HG02610 (cell line): ENCODE measurements at regions not wholly inside any gene's neighbourhood (a gene's known extent, or its start where the extent isn't known, plus 50 kb on each side); places are given as distances from the start of the nearest gene placed in this dataset.
"Not testable (repeated sequence)": the region's sequence is repeated elsewhere in the genome, so short reads cannot be mapped to it uniquely, and the experiment has no call there.

Source experiments
- ATAC-seq: cut with Tn5 transposase; IDR thresholded peaks from one replicate; pipeline ENCODE4 v1.9.1; 2021; ENCODE audit warnings: mild to moderate bottlenecking, moderate library complexity; ENCODE audit not compliant: unreplicated experiment

DNA sequence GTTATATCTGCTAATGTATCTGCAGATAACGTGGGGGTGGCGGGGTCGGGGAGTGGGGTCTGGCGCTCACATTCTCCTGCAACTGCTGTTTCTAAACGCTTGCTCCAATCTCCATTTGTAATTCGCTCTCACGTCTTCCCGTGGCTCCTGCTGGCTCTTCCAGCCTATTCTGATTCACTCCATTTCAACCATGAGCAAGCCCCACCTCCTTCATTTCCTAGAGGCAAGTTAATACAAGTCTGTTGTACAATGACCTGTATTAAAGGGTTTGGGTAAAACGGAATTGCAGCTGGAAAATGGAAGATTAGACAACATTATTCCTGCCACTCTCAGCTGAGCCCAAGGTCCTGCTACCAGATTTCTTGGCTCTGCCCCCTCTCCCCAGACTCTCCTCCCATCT is 132.3 kb downstream of the CSNK2A3 start:
- ATAC-seq: no peak

DNA sequence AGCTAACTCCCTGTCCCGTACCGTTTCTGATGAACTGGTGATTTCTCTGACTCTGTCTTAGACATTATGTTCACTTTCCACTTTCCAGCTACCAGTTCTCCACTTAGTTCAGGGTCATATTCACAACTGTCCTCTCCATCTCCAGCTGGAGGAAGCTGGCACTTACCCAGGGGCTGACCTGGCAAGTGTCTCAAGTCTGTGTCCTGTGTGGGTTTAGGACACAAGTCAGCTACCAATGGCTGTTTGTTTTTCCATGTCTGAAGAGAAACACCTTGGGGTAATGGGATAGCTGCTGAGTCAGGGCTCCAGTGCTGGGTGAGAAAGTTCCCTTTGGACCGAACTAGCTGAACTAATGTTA is 134.4 kb downstream of the CSNK2A3 start:
- ATAC-seq: no peak

DNA sequence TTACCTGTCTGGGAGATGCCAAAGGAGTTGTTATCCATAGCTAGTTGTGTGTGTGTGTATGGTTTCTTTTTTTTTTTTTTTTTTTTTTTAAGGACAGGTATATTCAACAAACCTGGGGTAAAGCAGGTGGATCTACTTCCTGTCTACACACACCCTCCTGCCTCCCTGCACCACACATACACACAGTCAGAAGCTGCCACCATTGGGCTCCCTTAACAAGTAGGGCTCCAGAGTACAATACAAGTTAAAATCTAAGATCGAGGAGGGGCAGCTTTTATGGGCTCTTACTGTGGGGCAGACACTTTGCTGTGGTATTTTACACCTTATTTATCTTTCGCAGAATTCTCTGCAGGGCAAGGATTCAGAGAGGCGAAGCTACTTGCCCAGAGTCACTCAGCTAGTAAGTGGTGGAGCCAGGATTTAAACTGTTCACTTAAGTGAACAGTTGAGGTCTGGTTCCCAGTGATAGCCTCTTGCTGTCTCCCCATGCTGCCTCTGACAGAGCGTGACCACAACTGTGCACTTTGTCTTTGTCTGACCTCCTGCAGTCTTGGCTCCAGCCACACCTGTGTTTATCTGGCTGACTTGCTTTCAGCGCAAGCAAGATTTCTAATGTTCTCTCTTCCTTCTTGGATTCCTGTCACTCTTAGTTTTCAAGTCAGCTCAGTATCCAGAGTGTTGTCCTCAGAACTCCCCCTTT is 135.0 kb downstream of the CSNK2A3 start:
- ATAC-seq: no peak

DNA sequence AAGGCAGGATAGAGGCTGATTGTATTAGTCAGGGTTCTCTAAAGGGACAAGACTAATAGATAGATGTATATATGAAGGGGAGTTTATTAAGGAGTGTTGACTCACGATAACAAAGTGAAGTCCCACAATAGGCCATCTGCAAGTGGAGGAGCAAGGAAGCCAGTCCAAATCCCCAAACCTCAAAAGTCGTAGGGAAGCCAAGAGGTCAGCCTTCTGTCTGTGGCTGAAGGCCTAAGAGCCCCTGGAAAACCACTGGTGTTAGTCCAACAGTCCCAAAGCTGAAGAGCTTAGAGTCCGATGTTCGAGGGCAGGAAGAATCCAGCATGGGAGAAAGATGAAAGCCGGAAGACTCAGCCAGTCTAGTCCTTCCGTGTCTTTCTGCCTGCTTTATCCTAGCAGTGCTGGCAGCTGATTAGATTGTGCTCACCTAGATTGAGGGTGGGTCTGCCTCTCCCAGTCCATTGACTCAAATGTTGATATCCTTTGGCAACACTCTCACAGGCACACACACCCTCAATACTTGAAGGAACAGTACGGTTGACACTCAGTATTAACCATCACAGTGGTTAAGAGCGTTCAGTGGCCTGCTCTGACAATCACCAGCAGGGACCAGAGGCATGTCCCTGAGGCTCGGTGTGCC is 135.6 kb downstream of the CSNK2A3 start:
- no peak for ATAC-seq

DNA sequence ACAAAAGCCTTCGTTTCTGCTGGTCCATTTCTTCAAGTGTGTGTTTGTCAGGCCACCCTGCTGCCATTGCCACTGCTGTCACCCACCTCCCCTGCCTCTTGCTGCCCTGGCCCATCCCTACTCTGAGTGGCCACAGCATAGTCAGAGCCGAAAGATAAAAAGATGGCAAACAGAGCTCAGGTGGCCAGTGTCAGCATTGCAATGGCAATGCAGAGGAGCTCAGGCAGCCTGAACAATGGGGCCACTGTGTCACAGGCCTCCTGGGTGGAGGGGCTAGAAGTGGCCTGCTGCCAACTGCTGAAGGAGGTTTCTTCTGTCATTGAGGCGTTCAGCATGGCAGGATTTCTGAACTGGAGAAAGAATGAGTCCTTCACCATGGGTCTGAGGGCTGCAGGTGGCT is 137.1 kb downstream of the CSNK2A3 start:
- no peak for ATAC-seq

DNA sequence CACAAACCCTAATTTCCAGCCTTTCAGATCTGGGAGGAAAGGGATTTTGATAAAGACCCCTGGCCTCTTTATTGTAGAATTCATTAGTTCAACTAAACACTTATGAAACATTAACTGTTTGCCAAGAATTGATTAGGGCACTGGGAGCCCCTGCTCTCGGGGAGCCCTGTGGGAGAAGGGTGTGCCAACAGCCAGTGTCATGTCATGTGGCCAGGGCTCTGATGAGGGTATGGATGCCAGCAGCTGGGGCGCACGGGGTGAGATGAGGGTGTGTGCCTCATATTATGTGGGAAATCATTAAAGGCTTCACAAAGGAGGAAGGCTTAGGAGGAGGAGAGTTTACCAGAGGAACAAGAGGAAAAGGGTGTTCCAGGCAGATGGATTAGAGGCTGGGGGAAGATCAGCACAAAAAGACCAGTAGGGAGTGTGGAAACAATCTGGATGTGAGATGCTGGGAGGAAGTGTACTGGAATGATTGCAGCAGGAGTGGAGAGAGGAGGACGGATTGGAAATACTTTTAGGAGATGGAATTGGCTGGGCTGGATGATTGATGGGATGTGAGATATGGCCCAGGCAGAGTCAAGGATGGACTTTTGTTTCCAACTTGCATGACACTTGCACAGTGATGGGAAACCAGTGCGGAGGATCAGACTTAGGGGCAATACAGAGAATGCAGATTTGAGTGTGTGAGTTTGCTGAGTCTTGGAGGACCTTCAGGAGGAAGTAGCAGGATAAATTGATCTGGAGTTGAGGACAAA is 137.8 kb downstream of the CSNK2A3 start:
- ATAC-seq: no peak

DNA sequence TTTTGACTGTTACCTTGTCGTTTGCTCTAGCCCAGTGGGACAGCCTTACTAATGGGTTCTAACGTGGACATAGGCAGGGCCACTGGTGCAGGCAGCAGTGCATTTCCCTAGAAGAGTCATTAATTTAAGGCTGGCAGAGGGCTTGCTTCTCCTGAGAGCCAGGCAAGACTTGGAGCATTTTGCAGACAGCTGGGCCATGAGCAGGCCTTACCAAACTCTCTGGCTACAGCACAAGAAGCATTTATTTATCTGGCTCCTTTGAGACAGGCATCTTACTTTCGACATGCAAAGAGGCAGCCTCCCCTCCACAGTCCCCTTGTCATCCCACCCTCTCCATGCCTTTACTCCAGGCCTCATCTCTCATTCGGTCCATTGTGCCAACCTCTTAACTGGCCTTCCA is 139.9 kb downstream of the CSNK2A3 start:
- no peak for ATAC-seq

DNA sequence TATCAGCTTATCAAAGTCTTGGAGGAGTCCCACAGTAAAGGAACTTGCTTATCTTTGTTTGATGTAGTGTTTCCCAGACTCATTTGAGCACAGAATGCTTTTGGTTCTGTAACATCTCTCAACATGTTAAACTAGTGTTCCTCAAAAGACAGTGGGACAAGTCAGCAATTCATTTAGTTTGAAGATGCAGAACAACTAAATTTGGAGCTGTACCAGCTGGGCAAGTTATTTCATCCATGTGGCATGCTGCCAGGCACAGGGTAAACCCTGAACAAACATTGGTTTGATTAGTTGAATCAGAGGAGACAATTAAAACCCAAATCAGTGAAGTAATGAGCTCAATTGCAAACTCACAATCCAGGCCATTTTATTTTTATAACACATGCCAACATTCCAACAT is 141.2 kb downstream of the CSNK2A3 start:
- no peak for ATAC-seq

DNA sequence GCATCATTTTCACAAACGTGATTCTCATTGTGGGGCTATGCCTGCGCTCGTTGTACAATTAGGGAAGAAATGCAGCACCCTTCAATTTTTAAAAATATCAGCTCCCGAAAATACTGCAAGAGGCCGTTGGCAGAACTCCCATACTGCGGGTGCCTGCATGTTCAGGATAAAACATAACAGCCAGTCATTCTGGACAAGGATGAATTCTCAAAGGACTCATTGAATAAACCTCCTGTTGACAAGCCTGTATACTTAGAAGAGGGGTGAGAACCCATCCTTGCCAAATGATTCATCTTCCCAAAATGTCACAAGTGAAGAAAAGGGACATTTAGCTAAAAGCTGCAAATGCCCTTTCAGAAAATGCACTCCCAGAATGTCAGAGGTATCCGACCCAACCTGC is 141.9 kb downstream of the CSNK2A3 start:
- no peak for ATAC-seq

DNA sequence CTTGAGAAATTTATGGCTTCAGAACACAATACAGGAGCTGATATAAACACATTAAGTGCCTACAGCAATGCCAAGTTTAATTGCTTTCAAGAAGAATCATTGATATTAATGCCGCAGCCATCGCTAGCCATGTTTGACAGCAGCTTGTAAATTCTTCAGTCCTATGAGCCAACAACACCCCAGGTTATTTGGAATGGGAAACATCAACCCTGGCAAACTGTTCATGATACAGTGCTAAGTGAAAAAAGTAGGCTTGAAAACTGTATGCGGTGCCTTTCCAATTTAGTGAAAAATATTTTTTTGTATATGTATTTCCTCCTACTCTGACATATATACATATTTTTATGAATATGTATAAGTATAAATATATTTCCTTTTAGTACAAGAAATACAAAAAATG is 142.6 kb downstream of the CSNK2A3 start:
- ATAC-seq: no peak

DNA sequence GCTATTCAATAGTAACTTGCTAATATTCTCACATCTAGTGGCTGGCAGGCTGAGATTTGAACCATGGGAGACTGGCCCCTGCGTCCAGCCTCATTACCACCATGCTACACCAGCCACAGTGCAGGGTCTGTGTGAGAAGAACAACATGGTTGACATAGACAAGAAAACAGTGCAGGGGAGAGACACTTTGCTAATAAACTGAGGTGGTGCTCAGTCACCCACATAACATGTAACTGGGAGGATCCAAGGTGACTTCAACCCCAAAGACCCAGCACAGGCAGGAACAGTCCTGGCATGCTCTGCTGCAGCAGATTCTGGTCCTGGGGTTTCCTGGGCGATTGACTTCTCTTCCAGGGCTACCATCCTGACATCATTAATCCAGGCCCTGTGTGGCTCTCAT is 143.1 kb downstream of the CSNK2A3 start:
- ATAC-seq: no peak

DNA sequence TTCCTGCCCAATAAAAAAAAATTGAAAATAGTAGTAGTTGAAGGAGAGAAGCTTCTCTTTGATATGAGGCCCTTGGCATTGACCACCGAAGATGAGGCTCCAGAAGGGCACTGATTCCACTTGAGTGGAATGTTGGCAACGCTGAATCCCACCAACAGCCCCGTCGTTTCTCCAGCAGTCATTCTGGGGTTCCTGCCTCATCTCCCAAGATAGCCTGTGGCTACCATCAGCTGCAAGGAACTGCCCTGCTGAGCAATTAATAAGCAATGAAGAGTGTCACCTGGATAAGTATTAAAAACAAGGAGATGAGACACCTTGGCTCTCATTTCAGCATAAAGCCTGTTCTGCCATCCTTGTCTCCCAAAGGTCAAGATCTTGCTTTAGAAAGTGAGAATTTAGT is 144.1 kb downstream of the CSNK2A3 start:
- no peak for ATAC-seq

DNA sequence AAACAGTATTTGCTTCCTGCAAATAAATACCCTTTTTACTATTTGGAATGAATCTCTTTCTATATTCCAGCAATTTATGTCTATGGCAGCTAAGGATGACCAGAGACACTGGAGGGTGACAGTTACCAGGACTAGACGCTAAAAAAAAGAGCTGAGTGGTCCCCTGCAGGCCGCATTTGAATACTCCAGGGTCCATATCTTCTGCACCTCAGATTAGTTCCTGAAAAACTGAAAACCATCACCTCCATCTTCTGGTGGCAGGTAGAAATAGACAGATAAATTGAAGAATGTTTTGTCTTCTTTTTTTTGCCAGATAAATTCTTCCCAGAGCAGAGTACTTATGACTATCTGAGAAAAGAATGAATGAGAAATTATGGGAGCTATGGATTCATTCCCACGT is 145.6 kb downstream of the CSNK2A3 start:
- no peak for ATAC-seq

DNA sequence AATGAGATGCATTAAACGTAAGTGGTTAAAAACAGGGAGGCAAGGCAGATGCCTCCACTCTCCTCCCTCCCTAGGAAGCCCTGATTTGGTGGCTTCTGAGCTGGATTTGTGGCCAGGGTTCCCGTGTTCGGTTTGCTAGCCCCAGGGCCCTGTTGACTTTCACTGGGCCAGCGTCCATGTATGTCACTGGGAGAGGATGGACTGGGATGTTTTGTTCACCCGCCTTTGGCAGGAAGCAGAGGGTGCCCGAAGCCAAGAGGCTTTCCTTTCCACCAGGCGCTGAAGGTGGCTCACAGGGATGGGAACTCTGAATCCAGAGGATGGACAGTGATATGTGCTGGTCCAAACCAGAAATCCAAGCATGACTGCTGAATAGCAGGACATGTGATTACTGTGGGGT is 146.6 kb downstream of the CSNK2A3 start:
- no peak for ATAC-seq

DNA sequence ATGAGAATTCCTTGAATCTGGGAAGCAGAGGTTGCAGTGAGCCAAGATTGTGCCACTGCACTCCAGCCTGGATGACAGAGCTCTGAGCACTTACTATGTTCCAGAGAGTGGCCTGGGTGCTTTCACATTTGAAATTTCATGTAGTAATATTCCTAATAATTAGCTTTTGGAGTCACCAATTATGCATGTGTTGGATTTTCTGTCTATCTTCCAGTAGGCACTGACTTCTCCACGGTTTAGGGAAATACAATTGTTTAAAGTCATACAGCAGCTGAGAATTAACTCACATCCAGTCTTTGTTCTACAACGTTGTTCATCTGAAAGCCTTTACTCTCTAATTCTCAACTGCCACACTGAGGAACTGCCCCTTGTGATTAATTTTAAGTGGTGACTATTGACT is 150.2 kb downstream of the CSNK2A3 start:
- no peak for ATAC-seq

DNA sequence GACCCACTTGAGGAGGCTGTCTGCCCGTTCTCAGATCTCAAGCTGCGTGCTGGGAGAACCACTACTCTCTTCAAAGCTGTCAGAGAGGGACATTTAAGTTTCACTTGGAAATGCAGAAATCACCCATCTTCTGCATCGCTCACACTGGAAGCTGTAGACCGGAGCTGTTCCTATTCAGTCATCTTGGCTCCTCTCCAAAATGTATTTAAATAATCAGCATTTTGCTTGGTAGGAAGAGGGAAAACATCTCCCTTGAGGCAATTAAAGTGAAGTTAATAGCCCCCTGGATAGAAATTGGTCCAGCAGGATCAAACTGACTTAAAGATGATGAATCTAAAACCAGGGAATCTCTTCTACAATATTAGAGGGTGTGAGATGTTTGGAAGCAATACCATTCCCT is 151.7 kb downstream of the CSNK2A3 start:
- not testable (repeated sequence) for ATAC-seq

DNA sequence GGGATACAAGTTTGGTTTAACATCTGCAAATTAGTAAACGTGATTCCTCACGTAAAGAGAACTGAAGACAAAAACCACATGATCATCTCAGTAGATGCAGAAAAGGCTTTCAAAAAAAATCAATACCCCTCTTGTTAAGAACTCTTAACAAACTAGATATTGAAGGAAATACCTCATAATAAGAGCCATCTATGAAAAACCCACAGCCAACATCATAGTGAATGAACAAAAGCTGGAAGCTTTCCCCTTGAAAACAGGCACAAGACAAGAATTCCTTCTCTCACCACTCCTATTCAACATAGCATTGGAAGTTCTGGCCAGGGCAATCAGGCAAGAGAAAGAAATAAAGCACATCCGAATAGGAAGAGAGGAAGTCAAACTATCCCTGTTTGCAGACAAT is 160.5 kb downstream of the CSNK2A3 start:
- no peak for ATAC-seq

DNA sequence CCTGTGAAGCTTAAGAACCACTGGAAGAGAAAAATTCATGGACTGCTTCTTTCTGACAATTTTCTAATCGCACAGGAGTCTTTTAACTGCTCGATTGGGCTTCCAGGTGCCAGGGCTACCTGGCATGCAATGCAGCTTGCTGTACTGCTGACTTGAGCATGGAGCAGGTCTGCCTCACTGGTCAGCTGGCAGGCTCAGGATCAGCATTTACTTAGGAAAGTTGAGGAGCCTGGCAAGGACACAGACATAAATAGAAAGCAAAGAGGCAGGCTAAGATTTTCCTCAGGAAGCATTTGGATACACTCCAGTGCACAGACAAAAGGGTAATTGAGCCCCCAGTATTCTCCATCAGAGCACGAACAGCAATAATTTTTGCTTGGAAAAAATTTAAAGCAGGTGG is 163.5 kb downstream of the CSNK2A3 start:
- no peak for ATAC-seq

DNA sequence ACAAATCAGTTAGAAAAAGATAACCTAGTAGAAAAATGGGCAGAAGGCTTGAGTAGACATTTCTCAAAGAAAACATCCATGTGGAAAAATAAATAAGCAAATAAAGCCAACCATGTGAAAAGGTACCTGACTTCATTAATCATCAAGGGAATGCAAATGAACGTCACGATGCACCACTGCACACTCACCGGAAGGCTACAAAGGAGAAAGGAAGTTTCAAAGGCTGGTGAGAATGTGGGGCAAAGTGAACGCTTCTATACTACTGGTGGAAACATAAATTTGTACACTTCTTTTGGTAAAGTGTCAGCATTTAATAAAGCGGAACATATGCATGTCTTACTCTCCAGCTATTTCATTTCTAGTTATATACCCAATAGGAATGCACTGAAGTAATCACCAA is 166.8 kb downstream of the CSNK2A3 start:
- ATAC-seq: no peak

DNA sequence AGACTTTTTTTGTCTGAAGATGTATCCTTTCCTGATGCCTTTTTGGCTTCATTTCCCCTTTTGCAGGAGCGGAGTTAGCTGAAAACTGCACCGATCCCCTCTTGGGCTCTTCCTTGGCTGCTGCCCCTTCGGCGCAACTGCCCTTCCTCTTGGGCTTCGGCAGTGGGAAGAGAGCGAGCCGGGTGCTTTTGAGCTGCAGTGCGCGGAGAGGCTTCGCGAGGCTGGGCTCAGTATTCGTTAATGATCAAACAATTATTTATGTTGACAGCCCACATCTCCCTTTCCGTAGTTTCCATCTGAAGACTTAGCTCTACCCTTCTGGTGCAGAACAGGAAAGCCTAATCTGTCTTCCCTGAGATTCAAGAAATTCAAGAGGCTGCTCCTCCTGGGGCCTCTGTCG is 170.8 kb downstream of the CSNK2A3 start:
- no peak for ATAC-seq

DNA sequence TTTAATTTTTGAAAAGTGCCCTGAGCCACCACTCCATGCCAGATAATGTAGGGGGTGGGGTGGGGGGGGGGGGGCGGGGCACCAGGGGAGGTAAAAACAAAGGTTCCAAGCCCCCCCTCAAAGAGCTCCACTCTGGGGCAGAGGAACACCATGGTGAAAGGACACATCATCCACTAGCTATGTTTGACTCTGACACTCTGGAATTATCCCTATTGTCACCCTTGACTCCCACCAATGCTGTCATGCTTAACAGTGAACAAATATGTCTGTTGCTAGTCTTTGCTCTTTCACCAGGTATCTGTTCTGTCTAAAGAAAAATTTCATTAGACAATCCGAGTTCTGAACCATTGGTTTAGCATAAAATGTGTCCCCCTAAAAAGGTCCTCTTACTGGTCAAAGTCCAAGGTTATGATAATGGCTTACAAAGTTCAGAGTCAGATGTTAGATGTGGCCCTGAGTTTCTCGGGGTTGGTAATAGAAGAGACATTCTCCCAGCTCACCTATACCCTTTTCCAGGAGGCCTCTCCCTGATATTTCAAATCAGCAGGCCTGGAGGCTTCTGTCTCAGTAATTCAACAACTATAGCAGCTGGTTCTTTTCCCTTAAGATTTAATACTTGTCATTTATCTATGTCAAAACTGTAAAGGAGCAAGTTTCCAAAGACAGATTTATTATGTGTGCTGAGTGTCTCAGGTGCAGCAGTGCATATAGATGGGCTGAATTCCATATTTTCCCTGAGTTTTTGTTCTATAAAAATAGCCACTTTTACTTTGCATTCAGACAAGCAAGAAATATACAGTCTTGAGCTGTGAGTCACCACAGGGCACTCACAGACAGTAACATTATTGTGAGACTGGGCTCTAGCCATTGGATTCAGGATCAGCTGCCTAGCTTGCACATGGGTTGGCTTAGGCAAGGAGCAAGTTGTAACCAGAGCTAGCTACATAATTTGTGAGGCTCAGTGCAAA is 174.1 kb downstream of the CSNK2A3 start:
- no peak for ATAC-seq
